GM18870 (cell line): ENCODE measurements at regions not wholly inside any gene's neighbourhood (a gene's known extent, or its start where the extent isn't known, plus 50 kb on each side); places are given as distances from the start of the nearest gene placed in this dataset.

Experiments used
- ATAC-seq: cut with Tn5 transposase; IDR thresholded peaks from one replicate; pipeline ENCODE4 v1.9.1; 2021; ENCODE audit warnings: moderate library complexity; ENCODE audit not compliant: unreplicated experiment

DNA sequence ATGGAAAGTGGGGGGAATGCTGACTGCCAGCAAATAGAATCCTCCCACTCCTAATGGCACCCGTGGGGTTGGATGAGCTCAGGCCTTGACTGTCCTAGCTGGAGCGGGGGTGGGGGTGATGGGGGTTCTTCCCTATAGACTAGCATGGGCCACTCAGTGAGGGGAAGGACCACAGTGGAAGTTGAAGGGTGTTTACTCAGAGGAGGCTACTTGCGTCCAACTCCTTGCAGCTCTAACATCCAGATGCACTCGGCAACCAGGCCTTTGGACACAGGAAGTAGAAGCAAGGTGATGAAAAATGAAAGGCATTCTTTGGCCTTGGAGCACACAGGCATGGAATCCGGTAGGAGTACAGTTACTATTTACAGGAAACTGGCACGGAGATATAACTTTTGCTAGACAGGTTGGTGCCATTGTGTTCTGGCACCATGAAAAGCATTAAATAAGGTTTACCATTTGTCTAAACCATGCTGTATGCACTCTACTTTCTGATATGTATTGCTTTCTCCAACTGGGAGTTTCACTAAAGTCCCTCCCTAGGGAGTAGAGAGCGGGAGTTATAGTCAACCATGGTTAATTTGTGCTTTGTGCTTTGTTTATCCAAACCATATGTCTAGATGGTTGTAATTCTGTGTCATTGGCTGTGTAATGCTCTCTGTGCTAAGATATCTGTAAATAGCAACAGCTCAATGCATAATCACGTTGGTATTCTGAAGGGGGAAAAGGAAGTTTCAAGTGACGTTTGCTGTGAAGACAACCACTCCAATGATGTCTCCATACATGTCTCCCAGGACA is 125.3 kb downstream of the TSHZ3 start:
- no peak for ATAC-seq

DNA sequence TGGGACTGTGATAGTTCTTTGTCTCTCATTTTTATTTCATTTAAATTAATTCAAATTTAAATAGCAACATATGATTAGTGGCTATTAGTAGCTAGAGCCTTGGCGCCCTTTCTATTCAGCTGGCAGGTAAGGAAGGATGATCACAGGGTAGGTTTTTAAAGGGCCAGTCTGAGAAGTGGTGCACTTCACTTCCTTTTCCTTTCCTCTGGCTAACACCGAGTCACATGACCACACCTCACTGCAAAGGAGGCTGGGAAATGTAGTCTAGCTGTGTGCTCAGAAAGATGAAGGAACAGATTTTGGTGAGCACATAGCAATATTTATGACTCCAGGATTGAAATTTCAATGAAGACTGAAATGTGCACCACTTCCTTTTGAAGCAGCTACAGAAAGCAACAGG is 128.7 kb downstream of the TSHZ3 start:
- no peak for ATAC-seq

DNA sequence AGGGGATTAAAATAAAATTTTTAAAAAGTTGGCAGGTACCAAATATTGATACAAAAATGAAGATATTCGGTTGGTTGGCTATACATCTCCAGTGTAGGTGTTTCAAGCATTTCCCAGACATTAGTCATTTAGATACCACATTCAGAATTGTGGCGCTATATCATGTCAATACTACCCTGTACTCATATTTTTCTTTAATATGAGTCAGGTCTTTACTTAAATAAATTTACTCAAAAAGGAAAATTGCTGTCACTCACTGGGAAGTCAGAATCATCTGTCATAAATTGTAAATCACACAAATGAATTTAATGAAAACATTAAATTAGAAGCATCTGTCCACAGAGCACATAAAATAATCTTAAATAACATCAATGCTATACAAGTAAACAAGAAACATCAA is 134.2 kb downstream of the TSHZ3 start:
- no peak for ATAC-seq

DNA sequence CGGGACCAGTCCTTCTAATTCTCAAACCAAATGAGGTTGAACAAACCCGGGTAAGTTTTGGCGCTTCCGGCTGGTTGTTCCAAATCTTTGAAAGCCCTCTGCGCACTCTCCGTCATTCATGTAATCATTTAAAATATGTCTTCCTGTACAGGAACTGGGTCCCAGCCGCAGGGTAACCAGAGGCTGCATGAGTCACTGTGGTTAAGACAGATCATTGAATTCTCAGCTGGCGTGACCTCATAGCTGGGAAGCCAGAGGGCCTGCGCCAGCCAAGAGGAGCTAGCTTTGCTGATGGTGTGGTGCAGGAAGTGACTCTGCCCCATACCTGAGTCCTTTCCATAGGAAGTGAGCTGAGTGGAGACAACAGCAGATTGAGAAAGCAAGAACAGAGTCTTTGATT is 135.2 kb downstream of the TSHZ3 start:
- peak; percentile 57 for ATAC-seq

DNA sequence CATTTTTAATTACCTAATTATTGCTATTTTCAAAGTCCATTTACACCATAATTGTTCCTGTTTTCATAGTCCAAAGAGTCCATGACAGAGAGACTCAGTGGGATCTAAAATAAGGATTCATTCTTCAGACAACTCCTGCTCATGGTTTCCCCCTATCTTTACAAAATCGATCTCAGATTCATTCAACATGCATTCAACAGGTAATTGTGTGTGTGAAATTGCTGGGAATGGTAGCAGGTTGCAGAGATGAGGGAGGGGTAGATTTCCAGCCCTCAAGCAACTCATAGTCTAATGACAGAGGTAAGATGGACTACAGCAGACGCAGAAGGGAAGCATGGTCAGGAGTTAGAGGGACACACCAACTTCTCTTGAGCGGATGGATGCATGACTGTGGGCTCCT is 138.1 kb downstream of the TSHZ3 start:
- ATAC-seq = no peak

DNA sequence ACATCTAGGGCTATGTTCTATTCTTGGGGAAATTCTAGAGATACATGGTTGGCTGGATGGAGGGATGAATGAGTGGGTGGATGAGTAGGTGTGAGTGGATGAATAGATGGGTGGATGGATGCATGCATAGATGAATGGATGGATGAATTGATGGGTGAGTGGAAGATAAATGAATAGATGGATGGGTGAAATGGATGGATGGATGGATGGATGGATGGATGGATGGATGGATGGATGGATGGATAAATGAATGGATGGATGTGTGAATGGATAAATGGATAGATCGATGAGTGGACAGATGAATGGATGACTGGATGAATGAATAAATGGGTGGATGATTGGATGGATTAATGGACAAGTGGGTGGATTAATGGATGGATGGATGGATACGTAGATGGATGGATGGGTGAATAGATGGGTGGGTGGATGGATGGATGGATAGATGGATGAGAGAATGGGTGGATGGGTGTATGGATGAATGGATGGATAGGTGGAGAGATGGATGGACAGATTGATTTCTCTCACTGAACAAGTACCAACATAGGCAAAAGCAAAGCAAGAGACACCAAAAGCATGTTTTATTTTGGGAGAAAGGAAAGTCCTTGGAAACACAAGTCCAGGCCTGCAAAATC is 143.2 kb downstream of the TSHZ3 start:
- no peak for ATAC-seq

DNA sequence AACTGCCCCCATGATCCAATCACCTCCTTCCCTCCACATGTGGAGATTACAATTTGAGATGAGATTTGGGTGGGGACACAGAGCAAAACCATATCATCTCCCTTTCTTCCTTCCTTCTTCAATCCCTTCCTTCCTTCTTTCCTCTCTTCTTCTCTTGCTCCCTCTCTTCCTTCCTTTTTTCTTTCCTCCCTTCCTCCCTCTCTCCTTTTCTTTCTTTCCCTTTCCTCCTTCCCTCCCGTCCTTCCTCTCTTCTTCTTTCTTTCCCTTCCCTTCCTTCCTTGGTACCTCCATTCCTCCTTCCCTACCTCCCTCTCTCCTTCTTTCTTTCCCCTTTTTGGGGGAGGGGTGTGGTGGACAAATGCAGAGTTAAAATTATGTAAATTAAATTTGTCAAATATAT is 145.1 kb downstream of the TSHZ3 start:
- ATAC-seq = no peak

DNA sequence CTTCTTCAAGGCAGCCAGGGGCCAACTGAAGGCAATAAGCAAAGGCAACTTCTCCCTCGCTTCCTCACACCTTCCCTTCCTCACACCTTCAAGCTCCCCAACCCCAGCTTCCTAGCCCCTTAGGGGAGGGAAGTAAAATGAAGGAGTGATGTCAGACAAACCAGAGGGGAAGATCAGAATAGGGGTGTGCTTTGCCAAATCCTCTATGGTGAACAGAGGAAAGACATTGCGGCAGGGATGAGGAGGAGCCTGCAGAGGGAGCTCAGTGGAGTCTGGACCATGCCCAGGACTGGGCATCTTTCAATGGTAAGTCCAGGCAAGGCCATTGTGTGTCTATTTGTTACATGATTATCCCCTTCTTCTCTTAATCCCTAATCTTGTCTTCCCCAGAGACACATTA is 164.0 kb downstream of the TSHZ3 start:
- no peak for ATAC-seq

DNA sequence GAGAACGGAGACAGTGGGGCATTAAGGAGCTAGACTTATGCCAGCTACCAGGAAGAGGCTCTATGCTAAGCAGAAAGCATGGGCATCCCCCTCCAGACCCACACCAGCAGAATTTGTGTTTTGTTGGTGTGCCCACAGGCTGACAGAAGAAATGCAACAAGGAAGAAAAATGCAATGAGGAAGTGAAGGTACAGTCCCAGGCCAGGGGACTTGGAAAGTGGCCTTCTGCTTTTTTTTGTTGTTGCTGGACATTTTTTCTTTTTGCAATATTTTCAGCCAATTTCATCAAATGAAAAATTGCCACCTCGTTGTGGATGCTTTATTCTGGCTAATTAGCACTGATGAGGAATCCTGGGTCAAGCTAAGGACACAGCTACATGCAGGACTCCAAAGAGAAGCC is 167.7 kb downstream of the TSHZ3 start:
- no peak for ATAC-seq

DNA sequence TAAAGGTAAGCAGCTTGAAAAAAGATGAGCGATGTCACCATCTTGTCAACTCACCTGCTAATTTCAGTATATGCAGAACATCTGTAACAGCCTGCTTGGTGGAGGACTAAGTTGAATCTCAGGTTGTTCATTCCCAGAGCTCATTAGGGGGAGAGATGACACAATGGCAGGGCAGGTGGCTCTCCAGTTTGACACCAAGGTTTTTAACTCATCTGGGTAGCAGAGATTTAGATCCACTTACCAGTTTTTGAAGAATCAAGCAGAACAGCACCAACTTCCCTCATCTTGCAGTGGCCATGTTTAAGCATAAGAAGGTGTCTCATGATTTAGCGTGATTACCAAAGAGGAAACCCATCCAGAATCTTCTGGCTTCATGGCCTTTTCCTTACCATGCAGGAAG is 168.3 kb downstream of the TSHZ3 start:
- ATAC-seq = no peak

DNA sequence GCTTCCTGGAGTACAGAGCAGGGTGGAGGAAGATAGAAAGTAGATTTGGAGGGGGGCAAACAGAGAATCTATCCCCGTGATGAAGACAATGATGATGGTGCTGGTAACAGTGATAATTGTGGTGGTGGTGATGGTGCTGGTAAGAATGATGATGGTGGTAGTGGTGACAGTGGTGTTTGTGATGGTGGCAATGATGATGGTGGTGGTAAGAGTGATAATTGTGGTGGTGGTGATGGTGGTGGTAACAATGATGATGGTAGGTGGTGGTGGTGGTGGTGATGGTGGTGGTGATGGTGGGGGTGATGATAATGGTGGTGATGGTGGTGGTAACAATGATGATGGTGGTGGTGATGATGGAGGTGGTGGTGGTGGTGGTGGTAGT is 169.8 kb downstream of the TSHZ3 start:
- ATAC-seq = no peak

DNA sequence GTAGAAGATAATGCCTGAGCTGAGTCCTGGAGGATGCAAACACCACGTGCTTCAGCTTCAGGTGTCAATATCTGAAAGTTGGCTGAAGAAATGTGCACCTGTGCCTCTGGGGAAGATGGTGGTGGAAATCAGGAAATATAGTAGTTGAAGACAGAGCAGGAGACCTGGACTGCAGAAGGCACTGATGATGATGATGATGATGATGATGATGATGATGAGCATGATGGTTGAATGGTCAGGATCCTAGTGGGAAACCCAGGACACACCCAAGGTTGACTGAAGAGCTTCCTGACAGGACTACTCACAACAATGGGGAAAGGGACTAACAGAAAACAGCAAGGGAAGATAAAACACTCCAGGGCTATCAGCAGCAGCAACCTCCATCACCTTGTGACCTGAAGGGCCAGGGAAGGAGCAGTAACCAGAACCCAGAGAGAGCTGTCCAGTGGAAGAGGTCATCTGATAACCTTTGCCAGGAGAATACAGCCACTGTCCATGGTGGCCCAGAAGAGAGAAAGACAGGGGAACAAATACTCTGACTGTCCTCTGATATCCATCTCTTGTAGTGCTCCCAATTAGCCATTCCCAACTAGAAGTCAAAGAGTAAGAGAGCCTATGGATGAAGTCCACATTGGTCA is 170.3 kb downstream of the TSHZ3 start:
- no peak for ATAC-seq

DNA sequence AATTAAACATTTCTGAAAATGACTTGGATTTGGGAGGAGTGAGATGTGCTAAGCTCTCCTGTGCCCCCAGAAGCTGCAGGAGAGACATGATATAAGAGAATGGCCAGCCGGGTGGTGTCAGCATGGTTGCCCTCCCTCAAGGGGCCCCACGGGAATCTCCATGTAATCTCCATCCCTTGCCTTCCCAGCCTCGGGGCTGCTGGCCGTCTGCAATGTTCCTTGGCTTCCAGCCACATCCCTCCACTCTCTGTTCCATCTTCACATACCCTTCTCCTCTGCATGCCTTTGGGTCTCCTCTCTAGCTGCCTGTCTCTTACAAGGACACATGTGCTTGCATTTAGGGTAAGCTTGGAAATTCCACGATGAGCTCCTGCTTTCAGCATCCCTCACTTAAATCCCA is 172.0 kb downstream of the TSHZ3 start:
- ATAC-seq = no peak

DNA sequence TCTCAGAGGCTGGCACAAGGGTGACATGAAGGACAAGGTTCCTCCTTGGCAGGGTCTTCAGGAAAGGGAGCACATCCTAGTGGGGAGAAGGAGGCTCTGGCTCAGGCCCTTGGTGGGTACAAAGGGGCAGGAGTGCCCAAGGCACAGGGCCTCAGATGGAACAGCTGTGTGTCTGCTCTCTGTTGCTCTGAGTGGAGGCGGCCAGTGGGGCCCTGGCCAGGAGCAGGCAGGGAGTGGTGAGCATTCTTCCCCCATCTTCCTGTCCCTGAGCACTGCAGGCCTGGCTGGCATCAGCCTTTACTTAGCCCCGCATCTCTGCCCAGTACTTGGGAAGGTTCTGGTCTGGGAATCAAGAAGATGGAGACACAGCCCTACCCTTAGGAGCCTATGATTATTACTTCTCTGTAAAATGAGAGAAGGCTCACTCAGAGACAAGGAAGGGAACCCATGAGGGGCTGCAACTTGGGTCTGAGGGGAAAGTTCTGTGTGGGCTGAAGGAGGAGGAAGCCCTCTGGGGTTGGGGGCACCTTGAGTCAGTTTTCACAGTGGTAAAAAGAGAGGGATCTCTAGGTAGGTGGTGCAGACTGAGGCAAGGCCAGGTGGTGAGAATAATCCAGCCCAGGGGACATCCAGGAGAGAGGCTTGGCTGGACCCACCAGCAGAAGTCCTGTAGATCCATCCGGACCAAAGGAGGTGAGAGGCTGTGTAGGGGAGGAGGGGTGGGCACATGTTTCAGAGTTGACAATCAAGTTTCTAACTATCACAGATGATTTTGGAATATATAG is 173.5 kb downstream of the TSHZ3 start:
- no peak for ATAC-seq

DNA sequence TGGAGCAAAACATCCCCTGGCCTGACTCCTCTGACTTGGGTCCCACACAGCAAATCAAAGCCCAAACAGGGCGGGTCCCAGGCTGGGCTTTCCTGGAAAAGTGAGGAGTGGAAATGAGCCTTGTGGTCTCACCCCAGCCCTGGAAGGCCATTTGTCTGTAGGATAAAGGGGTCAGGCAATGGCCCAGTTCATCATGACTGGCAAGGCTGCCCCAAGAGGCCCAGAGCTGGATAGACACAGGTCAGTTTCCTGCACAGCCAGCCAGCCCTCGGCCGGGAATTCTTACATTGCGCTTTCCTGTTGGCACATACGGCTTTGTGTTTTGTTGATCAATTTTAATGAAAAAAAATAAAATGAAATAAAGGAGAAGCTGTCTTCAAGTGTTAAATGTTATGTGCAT is 174.3 kb downstream of the TSHZ3 start:
- no peak for ATAC-seq

DNA sequence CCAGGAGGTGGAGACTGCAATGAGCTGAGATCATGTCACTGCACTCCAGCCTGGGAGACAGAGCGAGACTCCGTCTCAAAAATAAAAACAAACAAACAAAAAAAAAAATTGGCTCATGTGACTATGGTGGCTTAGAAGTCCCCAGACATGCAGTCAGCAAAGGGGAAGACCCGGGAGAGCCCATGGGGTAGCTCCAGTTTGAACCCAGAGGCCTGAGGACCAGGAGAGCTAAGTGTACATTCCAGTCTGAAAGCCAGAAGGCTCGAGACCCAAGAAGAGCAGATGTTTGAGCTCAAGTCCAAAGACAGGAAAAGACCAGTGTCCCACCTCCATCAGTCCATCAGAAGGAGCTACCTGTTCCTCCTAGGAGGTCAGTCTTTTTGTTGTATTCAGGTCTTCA is 175.2 kb downstream of the TSHZ3 start:
- ATAC-seq = no peak

DNA sequence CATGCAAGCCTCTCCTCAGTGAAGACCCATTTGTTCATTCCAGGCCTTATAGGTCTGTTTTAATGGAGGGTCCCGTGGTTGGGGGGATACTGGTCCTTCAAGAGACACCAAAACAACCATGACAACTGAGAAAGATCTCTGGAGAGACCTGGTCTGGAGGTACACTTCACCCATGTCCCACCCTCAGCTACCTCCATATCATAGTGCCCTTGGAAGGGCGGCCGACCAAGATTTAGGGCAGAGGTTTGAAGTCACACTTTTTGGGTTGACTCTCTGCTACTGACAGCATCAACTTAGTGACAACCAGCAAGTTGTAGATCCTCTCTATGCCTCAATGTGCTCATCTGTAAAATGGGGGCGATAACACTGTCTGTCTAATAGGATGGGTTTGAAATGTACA is 177.3 kb downstream of the TSHZ3 start:
- ATAC-seq = no peak

DNA sequence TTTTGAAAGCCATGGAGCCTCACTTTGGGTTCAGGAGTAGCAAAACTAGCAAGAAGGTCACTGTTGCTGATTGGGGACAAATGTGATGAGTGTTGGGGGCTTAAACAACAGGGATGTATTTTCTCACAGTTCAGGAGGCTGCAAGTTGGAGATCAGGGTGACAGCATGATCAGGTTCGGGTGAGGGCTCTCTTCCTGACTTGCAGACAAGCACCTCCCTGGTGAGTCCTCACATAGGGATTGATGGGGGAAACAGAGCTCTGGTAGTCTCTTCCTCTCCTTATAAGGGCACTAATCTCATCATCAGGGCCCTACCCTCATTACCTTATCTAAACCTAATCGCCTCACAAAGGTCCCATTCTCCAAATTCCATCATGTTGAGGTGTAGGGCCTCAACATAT is 179.2 kb downstream of the TSHZ3 start:
- ATAC-seq = no peak

DNA sequence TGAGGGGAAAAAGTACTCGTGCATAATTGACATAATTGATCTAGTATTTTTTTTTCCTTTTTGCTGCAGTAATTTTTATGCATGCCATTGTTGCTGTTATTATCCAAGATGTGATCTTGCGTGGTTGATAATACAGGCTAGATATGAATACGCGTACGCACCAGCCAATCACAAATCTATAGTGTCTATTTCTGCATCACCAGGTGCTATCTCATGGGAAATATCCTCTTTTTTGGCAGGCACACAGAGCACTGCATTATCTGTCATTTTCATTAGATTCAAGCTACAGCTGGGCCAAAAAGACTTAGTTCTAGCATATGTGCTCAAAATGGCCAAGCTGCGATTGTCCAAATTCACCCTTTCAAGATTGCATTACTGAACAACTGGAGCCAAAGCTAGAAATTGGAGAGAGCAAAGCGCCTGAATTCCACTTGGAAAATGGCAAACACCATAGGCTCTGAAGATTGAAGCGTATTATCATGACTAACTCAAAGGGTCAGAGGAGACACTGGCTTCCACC is 181.1 kb downstream of the TSHZ3 start:
- no peak for ATAC-seq

DNA sequence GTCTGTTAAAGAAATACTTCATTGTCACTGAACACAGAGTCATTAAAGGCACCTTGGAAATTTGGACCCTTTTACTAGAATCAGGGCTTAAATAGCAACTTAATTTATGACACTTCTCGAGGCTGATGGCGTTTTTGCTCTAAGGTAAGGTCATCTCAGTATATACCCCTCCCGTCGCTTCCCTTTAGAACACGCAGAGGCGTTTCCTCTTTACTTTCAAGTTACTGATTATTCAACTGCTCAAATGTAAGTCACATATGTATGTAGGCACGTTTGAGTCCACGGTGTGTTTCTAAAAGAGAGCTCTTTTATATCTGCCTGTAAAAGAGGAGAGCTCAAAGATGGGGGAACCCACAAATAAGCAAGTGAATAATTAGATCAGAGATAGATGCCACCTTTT is 181.5 kb downstream of the TSHZ3 start:
- ATAC-seq = no peak

DNA sequence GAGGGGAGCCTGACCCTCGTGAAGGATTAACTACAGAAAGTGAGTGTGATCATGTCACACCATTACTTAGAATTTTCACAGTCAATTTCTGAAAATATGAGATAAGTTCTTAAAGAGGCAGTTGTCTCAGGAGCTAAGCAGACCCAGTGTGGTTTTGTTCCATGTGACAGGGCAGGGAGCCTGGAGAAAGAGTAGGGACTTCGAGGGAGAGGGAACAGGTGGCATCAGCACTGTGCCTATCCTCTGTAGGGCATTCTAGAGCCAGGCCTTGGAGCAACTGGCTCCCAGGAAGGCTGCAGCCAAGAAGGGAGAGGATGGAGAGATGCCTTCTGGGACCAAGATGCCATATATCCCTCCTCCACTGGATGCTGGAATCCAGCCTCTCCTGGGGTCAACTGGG is 183.0 kb downstream of the TSHZ3 start:
- ATAC-seq = no peak
